Muscle of arm (tissue), 1 donor: ENCODE measurements at regions not wholly inside any gene's neighbourhood (a gene's known extent, or its start where the extent isn't known, plus 50 kb on each side); places are given as distances from the start of the nearest gene placed in this dataset.
"Not testable (repeated sequence)": the region's sequence is repeated elsewhere in the genome, so short reads cannot be mapped to it uniquely, and the experiment has no call there.

ENCODE experiments used
- DNase-seq: peaks from one replicate; pipeline ENCODE4 v3.0.0-alpha.2; 2013

DNA sequence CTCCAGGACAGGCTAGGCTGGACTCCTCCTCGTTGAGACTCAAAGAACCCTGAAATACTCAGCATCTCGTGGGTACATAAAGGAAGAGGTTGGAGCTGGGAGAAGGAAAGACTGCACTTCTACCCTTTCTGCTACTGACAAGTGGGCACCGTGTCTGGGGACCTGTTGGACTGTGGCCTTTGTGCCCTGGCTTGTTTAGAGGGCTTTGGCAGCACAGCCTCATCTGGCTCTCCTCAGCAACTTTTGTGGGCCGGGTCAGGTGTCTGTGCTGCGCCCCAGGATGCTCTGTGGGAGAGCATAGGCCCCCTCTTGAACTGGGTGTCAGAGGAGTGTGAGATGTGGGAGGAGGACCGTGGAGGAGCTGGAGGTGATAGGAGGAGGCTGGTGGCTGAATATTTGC, 142.4 kb downstream of the FCRL5 start:
- no peak for DNase-seq

DNA sequence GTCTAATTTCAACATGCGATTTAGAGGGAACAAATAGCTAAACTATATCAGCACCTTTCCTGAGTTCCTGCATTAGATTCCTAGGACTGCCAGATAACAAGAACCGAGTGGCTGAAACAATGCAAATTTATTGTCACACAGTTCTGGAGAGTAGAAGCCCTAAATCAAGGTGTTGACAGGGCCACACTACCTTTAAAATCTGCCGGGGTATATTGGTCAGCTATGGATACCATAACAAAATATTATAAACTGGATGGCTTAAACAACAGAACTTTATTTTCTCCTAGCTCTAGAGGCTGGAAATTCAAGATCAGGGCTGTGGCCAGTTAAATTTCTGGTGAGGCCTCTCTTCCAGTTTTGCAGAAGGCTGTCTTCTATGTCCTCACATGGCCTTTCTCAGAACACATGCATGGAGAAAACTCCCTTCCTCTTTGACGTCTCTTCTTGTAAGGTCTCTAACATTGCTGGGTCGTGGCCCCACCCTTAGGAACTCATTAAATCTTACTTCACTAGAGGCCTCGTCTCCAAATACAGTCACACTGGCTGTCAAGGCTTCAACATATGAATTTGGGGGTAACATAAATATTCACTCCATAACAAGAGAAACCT, 144.3 kb downstream of the FCRL5 start:
- no peak for DNase-seq

DNA sequence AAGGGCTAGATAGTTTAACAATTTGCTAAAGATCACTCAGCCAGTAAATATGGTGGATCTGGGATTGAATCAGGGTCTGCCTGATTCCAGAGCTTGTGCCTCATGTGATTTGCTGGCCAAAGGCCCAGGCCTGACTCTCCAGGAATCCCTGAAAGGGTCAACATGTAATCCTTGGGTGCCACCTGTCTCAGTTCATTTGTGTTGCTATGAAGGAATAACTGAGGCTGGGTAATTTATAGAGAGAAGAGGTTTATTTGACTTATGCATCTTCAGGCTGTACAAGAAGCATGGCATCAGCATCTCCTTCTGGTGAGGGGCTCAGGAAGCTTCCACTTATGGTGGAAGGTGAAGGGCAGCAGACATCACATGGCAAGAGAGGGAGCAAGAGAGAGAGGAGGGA, 144.9 kb downstream of the FCRL5 start:
- no peak for DNase-seq

DNA sequence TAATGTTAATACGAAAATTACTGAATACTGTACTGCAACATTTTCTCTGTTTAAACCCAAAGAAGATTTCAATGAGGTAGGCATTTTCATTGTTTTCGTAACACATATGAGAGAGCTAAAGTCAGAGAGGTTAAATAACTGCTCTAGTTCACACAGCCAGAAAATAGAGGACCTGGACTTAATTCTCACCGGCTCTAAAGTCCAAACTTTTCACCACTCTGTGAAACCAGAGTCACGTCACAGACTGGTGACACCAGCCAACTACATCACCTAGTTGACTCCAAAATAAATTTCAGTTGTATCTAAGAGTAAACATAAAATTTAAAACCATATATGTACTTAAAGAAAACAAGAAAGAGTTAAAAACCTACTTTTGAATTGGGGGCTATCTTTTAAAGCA, 146.7 kb downstream of the FCRL5 start:
- no peak for DNase-seq

GRCh38 chr1:157404614-157405013, 147.7 kb downstream of the FCRL5 start:
- no peak for DNase-seq

- DNase-seq = no peak
These were observed 148.2 kb downstream of the FCRL5 start for GRCh38 chr1:157404063-157404501.

- DNase-seq = no peak
These were observed 148.7 kb downstream of the FCRL5 start for GRCh38 chr1:157403608-157404007.

- DNase-seq = no peak
These were observed 149.1 kb downstream of the FCRL5 start for GRCh38 chr1:157403203-157403602.

DNA sequence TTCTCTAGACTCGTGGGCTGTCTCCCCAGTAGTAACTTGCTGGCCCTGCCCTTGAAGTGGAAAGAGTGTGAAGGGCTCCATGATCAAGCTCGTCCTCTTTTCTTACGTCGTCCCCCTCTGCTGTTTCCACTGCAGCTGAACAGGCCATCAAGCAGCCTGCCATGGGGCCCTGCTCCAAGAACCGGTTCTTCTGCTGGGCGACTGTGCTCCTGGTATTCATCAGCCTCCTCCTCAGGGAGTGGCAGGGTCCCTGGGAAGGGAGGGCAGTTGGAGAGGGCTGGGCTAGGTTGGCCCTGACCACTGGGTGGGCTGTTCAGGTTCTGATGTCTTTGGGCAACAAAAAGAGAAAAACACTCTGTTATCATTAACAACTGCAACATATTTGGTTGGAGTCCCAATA, 151.5 kb downstream of the FCRL5 start:
- DNase-seq = no peak

DNA sequence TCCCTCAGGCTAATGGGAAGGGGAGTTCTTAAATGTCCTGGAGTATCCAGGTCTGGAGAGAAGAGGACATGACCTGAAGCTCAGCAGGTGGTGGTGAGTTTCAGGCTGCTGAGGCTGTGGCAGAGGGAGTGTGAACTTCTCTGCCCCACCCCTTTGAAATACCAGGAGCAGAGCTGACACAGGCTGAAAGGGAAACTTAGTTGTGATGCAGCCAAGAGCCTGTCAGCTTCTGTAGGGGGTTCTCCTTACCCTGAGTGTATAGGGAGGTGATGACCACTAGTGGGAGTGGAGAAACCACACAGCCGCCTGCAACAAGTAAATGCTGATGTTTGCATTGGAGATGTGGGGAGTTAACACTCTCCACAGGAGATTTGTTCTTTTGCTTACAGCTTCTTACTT, 152.3 kb downstream of the FCRL5 start:
- DNase-seq = no peak

- DNase-seq = no peak
These were observed 152.9 kb downstream of the FCRL5 start for GRCh38 chr1:157399343-157399983.

DNA sequence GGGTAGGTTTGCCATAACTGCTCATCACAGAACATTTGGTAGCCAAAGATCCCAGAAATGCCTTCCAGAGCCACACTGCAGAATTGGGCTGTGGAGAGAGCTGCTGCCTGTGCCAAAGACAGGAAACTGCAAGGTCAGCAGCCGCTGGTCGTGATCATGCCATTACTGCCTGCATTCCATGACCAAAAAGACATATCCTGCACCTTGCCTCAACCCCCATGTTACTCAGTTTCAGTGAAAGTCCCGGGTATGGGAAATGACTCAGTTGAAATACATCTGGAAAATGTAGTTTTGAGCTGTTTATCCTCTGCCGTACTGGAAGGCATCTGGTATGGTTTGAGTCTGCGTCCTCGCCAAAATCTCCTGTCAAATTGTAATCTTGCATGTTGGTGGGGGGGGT, 161.7 kb downstream of the FCRL5 start:
- DNase-seq = no peak

DNA sequence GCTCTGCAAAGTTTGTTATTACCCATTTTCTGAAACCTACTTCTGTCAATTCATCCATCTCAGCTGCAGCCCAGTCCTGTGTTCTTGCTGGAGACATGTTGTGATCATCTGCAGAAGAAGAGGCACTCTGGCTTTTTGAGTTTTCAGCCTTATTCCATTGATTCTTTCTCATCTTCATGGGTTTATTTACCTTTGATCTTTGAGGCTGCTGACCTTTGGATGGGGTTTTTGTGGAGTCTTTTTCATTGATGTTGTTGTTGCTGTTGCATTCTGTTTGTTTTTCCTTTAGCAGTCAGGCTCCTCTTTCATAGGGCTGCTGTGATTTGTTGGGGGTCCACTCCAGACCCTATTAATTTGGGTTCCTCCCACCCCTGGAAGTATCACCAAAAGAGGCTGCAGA, 164.3 kb downstream of the FCRL5 start:
- DNase-seq = no peak

GRCh38 chr1:157384258-157384657, 168.1 kb downstream of the FCRL5 start:
- no peak for DNase-seq

GRCh38 chr1:157382351-157382750, 170.0 kb downstream of the FCRL5 start:
- DNase-seq = no peak

- no peak for DNase-seq
These were observed 171.8 kb downstream of the FCRL5 start for GRCh38 chr1:157380523-157380922.

GRCh38 chr1:157377280-157377713, 175.0 kb downstream of the FCRL5 start:
- DNase-seq = not testable (repeated sequence)

GRCh38 chr1:157376681-157377080, 175.6 kb downstream of the FCRL5 start:
- no peak for DNase-seq

DNA sequence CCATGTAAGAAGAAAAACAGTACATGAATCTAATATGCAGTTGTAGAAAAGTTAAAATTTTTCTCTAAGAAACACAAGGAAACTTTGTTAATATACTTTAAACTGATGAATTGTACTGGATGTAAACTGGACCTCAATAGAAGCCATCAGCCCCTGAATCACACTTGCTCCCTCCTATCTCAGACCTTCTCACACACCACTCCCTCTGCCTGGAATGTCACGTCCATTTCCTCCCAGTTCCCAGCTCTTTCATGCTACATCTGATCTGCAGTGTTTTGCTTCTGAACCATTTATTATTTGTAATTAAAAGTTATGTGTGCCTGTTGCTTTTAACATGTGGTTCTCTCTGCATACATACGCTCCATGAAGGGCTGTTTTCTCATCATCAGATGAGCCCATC, 180.0 kb downstream of the FCRL5 start:
- not testable (repeated sequence) for DNase-seq

GRCh38 chr1:157371826-157372225, 180.5 kb downstream of the FCRL5 start:
- no peak for DNase-seq

DNA sequence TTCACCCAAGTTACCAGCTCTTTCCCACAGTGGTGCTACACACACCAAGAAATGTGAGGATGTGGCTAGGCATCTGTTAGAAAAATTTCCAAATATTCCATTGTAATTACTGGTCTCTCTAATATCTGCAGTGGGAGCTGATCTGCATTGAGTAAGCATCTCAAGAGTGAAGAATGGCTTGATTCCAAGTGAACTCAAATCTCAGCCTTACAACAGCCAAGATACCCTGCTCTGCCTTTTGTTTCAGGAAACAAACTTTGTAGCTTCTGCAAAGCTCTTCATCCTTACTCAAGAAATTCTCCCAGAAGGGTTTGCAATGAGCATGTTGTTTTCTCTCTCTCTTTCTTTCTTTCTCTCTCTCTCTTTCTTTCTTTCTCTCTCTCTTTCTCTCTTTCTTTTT, 181.1 kb downstream of the FCRL5 start:
- DNase-seq = no peak

DNA sequence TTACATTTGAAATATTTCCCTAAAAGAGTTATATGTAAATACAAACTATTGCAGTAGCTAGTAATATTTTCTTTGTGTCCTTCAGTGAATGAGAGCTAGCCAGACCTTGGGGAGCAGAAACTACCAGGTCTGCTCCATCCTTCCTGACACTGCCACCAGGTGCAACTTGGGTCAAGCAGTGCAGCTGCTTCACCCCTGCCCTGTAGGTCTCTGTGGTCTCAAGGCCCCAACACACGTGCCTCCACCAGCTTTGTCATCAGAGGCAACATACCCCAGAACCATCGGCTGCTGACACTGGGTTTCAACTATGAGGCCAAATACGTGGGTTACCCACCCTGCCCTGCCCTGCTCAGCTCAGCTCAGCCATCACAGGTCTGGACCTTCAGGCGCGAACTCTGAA, 181.6 kb downstream of the FCRL5 start:
- DNase-seq = no peak

GRCh38 chr1:157369808-157370521, 182.3 kb downstream of the FCRL5 start:
- peak; percentile 38 for DNase-seq
